CD4-positive, CD25-positive, alpha-beta regulatory T cell (primary cell): ENCODE measurements at regions not wholly inside any gene's neighbourhood (a gene's known extent, or its start where the extent isn't known, plus 50 kb on each side); places are given as distances from the start of the nearest gene placed in this dataset.

Experiments used
- ATAC-seq, 2 donors: fragments of 150-1000 bp; cut with Tn5 transposase; one replicate each; pipeline ENCODE4 v1.10.0; 2021; ENCODE audit warnings: low read depth in 2 of 2, moderate number of reproducible peaks in 2 of 2, moderate library complexity in 1 of 2
- DNase-seq, 3 donors: peaks; one replicate each; pipeline versions ENCODE4 v3.0.0 to v3.0.0-alpha.2; 2012 to 2022; ENCODE audit warnings: mixed read lengths in 1 of 3
- H3K27ac ChIP-seq: one replicate; pipeline ENCODE4 v1.7.0; 2013; ENCODE audit warnings: mild to moderate bottlenecking, low read length; ENCODE audit not compliant: insufficient read depth, poor library complexity, severe bottlenecking
- H3K27me3 ChIP-seq: one replicate; pipeline ENCODE4 v1.7.0; 2013; ENCODE audit warnings: low read length; ENCODE audit not compliant: control insufficient read depth, insufficient read depth
- H3K36me3 ChIP-seq: one replicate; pipeline ENCODE4 v1.7.0; 2013; ENCODE audit warnings: mild to moderate bottlenecking, low read length, moderate library complexity; ENCODE audit not compliant: control insufficient read depth, insufficient read depth
- H3K4me1 ChIP-seq: 2 replicates; pipeline ENCODE4 v1.7.0; 2013; ENCODE audit warnings: mild to moderate bottlenecking, low read length; ENCODE audit not compliant: insufficient read depth, control insufficient read depth, poor library complexity, severe bottlenecking
- H3K4me3 ChIP-seq: one replicate; pipeline ENCODE4 v1.7.0; 2013; ENCODE audit warnings: low read depth, mild to moderate bottlenecking, low read length, moderate library complexity
- H3K9me3 ChIP-seq, 2 experiments: 1 replicate in 1 of 2; 2 replicates in 1 of 2; pipeline ENCODE4 v1.7.0; 2013; ENCODE audit warnings: low read length in 2 of 2, mild to moderate bottlenecking in 1 of 2, moderate library complexity in 1 of 2; ENCODE audit not compliant: control insufficient read depth in 2 of 2
- H3K27ac Mint-ChIP-seq, 3 donors: one replicate each; pipeline ENCODE4 v1.8.0; 2020 to 2022; ENCODE audit warnings: mild to moderate bottlenecking in 3 of 3, mixed read lengths in 3 of 3, moderate library complexity in 2 of 3
- H3K27me3 Mint-ChIP-seq: one replicate; pipeline ENCODE4 v1.8.0; 2022; ENCODE audit warnings: mild to moderate bottlenecking, mixed read lengths
- H3K36me3 Mint-ChIP-seq: one replicate; pipeline ENCODE4 v1.8.0; 2020; ENCODE audit warnings: mixed read lengths
- H3K4me1 Mint-ChIP-seq, 4 donors: one replicate each; pipeline ENCODE4 v1.8.0; 2020 to 2022; ENCODE audit warnings: mixed read lengths in 4 of 4, mild to moderate bottlenecking in 1 of 4
- H3K4me3 Mint-ChIP-seq, 4 donors: one replicate each; pipeline ENCODE4 v1.8.0; 2020 to 2022; ENCODE audit warnings: mild to moderate bottlenecking in 4 of 4, mixed read lengths in 4 of 4, moderate library complexity in 3 of 4
- H3K9me3 Mint-ChIP-seq, 7 donors: one replicate each; pipeline ENCODE4 v1.8.0; 2020 to 2022; ENCODE audit warnings: mixed read lengths in 7 of 7, mild to moderate bottlenecking in 3 of 7, moderate library complexity in 2 of 7

DNA sequence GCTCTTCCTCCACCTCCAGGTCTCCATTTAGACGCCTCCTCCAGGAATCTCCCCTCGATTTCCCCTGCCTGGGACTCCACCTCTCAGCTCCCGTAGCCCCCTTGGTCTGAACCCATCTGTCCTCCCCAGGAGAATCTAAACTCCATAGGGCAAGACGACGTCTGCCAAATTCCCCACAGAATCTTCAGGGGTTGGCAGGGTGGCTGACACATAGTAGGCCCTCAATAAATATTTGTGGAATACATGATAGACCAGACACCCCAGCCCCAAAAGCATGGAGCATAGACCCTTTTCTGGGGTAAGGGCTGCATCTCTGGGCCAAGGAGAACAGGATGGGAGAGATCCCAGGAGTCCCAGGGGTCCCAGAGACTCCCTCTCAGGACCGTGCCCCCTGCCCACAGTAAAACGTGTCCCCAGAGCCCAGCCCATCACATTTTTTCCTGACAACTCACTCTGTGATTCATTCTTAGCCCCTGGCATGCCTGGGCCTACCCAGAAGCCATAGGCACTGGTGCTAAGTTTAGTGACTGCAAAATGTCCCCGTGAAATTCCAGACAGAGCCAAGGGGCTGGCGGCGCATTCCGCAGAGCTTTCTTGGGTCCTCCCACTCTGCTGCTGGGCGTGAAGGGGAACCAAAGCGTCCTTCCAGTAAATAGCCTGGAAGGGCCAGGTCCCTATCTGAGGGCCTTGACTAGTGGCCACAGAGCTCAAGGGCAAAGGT is 78.0 kb upstream of the SLC6A6 start:
- no peaks in the 10 kb centered on the region for H3K36me3 Mint-ChIP-seq

DNA sequence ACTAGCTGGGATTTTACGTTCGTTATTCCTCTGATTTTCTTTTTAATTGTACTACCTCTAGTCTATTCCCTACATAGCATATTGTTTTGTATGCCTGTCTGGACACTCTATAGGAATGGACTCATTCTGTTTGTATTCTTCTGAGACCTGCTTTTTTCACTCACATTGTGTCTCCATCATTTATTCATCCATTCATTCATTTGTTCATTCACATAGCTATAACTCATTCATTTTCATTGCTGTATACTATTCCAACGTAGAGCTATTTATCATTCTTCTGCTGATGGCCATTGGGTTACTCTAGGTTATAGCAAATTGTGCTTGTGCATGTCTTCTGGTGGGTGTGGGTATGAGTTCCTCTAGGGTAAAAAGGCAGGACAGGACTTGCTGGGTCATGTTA is 74.0 kb upstream of the SLC6A6 start:
- no peak overlapping the region for H3K27ac ChIP-seq
- no peak for DNase-seq
- H3K27ac Mint-ChIP-seq: peak overlapping the region in 1 of 3 donors; percentile 12
- no peaks in the 10 kb centered on the region for H3K27me3 ChIP-seq
- H3K9me3 ChIP-seq: no peaks in the 10 kb centered on the region
- no peaks in the 10 kb centered on the region for H3K36me3 Mint-ChIP-seq
- no peaks in the 10 kb centered on the region for H3K27me3 Mint-ChIP-seq
- H3K36me3 ChIP-seq: no peaks in the 10 kb centered on the region
- no peaks in the 10 kb centered on the region for H3K4me1 ChIP-seq
- H3K4me3 ChIP-seq: no peak overlapping the region
- no peak for ATAC-seq
- no peaks in the 10 kb centered on the region for H3K4me1 Mint-ChIP-seq
- H3K9me3 Mint-ChIP-seq: peaks cover 0 to 4% (median 0%) of the 10 kb centered on the region in 7 donors
- no peak overlapping the region for H3K4me3 Mint-ChIP-seq

More for the DNA sequence above, 78.0 kb upstream of the SLC6A6 start:
- no peak for ATAC-seq
- Histone ChIP-seq H3K27ac (no peak overlapping the region), H3K4me1 (no peaks in the 10 kb centered on the region), H3K9me3 (no peaks in the 10 kb centered on the region), H3K36me3 (no peaks in the 10 kb centered on the region), H3K27me3 (no peaks in the 10 kb centered on the region), H3K4me3 (no peak overlapping the region)
- Mint-ChIP-seq H3K27ac (peak overlapping the region in 1 of 3 donors; percentile 33), H3K27me3 (no peaks in the 10 kb centered on the region), H3K9me3 (peaks cover 0 to 7% (median 0%) of the 10 kb centered on the region in 7 donors), H3K4me1 (no peaks in the 10 kb centered on the region), H3K4me3 (no peak overlapping the region)
- no peak for DNase-seq

DNA sequence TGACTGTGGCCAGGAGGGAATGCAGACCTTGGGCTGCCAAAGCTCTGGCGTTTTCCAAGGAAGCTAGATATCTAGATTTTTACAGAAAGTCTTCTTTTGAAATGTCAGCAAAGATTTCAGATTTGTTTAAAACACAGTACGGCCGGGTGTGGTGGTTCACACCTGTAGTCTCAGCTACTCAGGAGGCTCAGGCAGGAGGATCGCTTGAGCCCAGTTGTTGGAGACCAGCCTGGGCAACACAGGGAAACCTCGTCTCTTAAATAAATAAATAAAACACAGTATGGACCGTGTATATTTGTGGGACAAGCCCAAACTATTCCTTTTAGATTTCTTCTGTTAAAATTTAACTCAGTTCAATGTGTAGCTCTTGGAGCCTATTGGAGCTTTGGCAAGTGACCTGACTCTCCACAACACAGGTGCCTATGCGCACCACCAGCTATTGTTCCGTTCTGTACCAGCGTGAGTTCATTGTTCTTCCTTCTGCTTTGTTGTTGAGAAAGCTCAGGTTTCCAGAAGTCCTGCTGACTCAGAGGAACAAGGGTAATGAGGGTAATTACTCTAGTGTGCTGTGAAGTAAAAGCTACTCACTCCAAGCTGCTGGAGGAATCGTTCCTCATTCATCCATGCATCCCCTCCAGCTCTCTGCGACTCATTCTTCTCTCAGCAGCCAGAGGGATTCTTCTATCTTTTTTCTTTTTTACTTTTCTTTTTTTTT is 73.1 kb upstream of the SLC6A6 start:
- DNase-seq: no peak
- Histone ChIP-seq H3K27me3 (no peaks in the 10 kb centered on the region), H3K9me3 (no peaks in the 10 kb centered on the region), H3K4me3 (no peak overlapping the region), H3K36me3 (no peaks in the 10 kb centered on the region), H3K4me1 (no peaks in the 10 kb centered on the region), H3K27ac (no peak overlapping the region)
- H3K9me3 Mint-ChIP-seq: peaks cover 0 to 4% (median 0%) of the 10 kb centered on the region in 7 donors
- no peak overlapping the region for H3K27ac Mint-ChIP-seq
- no peaks in the 10 kb centered on the region for H3K27me3 Mint-ChIP-seq
- no peak overlapping the region for H3K4me3 Mint-ChIP-seq
- H3K4me1 Mint-ChIP-seq: no peaks in the 10 kb centered on the region
- no peaks in the 10 kb centered on the region for H3K36me3 Mint-ChIP-seq
- ATAC-seq: no peak

DNA sequence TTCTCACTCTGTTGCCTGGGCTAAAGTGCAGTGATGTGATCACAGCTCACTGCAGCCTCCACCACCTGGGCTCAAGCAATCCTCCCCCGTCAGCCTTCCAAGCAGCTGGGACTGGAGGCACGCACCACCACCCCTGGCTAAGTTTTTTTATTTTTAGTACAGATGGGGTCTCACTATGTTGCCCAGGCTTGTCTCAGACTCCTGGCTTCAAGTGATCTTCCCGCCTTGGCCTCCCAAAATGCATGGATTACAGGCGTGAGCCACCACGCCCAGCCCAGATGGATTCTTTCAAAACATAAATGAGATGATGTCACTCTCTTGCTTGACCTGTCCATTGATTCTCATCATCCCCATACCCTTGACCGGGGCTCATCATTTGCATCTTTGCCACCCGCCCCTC is 72.6 kb upstream of the SLC6A6 start:
- H3K4me3 ChIP-seq: no peak overlapping the region
- no peaks in the 10 kb centered on the region for H3K27me3 ChIP-seq
- H3K27ac ChIP-seq: no peak overlapping the region
- peaks cover 0 to 4% (median 0%) of the 10 kb centered on the region in 7 donors for H3K9me3 Mint-ChIP-seq
- H3K36me3 Mint-ChIP-seq: no peaks in the 10 kb centered on the region
- H3K36me3 ChIP-seq: no peaks in the 10 kb centered on the region
- no peaks in the 10 kb centered on the region for H3K4me1 ChIP-seq
- no peak for DNase-seq
- H3K4me1 Mint-ChIP-seq: no peaks in the 10 kb centered on the region
- H3K4me3 Mint-ChIP-seq: no peak overlapping the region
- no peak overlapping the region for H3K27ac Mint-ChIP-seq
- H3K27me3 Mint-ChIP-seq: no peaks in the 10 kb centered on the region
- H3K9me3 ChIP-seq: no peaks in the 10 kb centered on the region
- ATAC-seq: no peak

DNA sequence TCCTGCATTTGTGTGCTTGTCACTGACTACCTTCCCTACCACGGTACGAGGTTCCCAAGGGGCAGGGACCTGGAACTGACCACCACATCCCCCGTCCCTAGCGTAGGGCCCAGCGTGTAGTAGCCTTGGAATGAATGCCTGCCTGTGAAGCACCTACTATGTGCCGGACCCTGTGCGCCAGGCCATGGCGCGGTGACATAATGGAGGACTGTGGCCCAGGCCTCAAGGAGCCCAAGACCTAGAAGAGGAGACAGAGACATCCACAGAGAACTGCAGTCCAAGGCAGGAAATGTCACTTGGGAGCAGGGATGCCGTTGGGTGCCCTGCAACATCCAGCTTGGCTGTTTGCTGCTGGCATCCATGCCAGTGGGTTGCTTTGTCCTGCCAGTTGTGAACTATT is 71.9 kb upstream of the SLC6A6 start:
- no peaks in the 10 kb centered on the region for H3K36me3 ChIP-seq
- Mint-ChIP-seq H3K4me1 (no peaks in the 10 kb centered on the region), H3K36me3 (no peaks in the 10 kb centered on the region), H3K4me3 (peak overlapping the region in 1 of 4 donors; percentile 39), H3K27me3 (peaks cover 4% of the 10 kb centered on the region), H3K27ac (no peak overlapping the region), H3K9me3 (peaks cover 0 to 4% (median 0%) of the 10 kb centered on the region in 7 donors)
- H3K27ac ChIP-seq: no peak overlapping the region
- H3K4me1 ChIP-seq: no peaks in the 10 kb centered on the region
- H3K9me3 ChIP-seq: no peaks in the 10 kb centered on the region
- DNase-seq (no peak), ATAC-seq (no peak)
- H3K4me3 ChIP-seq: no peak overlapping the region
- H3K27me3 ChIP-seq: no peaks in the 10 kb centered on the region

DNA sequence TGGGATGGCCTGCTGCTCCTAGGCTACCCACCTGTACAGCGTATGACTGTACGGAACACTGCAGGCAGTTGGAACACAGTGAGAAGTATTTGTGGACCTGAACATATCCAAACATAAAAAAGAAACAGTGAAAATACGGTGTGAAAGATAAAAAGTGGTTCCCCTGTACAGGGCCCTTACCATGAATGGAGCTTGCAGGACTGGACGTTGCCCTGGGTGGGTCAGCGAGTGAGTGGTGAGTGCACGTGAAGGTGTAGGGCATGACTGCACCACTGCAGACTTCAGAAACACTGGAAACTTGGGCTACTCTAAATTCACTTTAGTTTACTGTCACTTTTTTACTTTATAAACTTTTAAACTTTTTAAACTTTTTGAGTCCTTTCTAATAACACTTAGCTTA is 71.2 kb upstream of the SLC6A6 start:
- peaks cover 0 to 4% (median 0%) of the 10 kb centered on the region in 7 donors for H3K9me3 Mint-ChIP-seq
- no peaks in the 10 kb centered on the region for H3K4me1 Mint-ChIP-seq
- no peak overlapping the region for H3K27ac ChIP-seq
- H3K27me3 ChIP-seq: no peaks in the 10 kb centered on the region
- DNase-seq: no peak
- no peaks in the 10 kb centered on the region for H3K9me3 ChIP-seq
- no peak overlapping the region for H3K4me3 ChIP-seq
- H3K4me1 ChIP-seq: no peaks in the 10 kb centered on the region
- no peaks in the 10 kb centered on the region for H3K36me3 Mint-ChIP-seq
- H3K27ac Mint-ChIP-seq: no peak overlapping the region
- no peak for ATAC-seq
- no peaks in the 10 kb centered on the region for H3K36me3 ChIP-seq
- H3K27me3 Mint-ChIP-seq: peaks cover 4% of the 10 kb centered on the region
- no peak overlapping the region for H3K4me3 Mint-ChIP-seq

DNA sequence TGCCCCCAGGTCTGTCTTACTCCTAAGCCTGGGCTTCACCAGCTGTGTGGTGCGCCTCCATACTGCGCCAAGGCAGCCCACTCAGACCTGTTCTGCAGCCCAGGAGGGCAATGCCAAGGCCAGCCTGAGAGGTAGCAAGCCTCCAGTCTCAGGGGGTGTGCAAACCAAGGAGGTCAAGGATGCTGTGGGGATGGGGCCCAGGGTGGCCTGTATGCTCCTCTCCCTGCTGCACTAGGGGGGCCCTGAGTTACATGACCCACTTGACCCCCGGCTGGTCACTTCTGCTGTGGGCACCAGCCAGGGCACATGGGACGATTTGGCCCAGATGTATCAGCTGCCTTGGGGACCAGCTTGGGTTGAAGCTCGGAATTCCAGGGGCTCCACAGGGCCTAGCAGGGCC is 70.0 kb upstream of the SLC6A6 start:
- Mint-ChIP-seq H3K4me1 (peaks cover 0 to 3% (median 0%) of the 10 kb centered on the region in 4 donors), H3K4me3 (no peak overlapping the region), H3K27ac (no peak overlapping the region), H3K9me3 (peaks cover 0 to 4% (median 0%) of the 10 kb centered on the region in 7 donors), H3K27me3 (peaks cover 4% of the 10 kb centered on the region), H3K36me3 (no peaks in the 10 kb centered on the region)
- ATAC-seq: no peak
- no peak overlapping the region for H3K4me3 ChIP-seq
- DNase-seq: no peak
- no peaks in the 10 kb centered on the region for H3K27me3 ChIP-seq
- no peak overlapping the region for H3K27ac ChIP-seq
- no peaks in the 10 kb centered on the region for H3K36me3 ChIP-seq
- no peaks in the 10 kb centered on the region for H3K9me3 ChIP-seq
- H3K4me1 ChIP-seq: no peaks in the 10 kb centered on the region

DNA sequence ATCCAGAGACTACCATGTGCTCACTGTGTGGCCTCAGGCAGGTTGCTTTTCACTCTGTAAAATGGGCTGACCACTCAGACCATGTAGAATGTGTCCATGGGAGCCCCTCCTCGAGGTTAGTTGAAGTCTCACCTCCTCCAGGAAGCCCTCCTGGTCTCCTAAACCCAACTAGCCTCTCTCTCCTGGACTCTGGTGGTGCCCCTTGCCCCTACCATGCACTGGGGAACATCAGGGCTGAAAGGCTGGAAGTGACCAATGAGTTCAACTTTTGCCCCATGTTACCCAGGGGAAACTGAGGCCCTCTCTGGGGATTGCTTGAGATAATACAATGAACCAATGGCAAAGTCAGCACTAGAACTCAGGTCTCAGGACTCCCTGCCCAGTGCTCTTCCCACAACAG is 69.2 kb upstream of the SLC6A6 start:
- Mint-ChIP-seq H3K27me3 (peaks cover 4% of the 10 kb centered on the region), H3K4me1 (peaks cover 0 to 3% (median 0%) of the 10 kb centered on the region in 4 donors), H3K36me3 (no peaks in the 10 kb centered on the region), H3K4me3 (no peak overlapping the region), H3K9me3 (peaks cover 0 to 4% (median 0%) of the 10 kb centered on the region in 7 donors), H3K27ac (no peak overlapping the region)
- Histone ChIP-seq H3K27ac (no peak overlapping the region), H3K4me3 (no peak overlapping the region), H3K9me3 (no peaks in the 10 kb centered on the region), H3K27me3 (no peaks in the 10 kb centered on the region), H3K36me3 (no peaks in the 10 kb centered on the region), H3K4me1 (no peaks in the 10 kb centered on the region)
- ATAC-seq (no peak), DNase-seq (no peak)
